Osteoblast (primary cell): ENCODE measurements at regions not wholly inside any gene's neighbourhood (a gene's known extent, or its start where the extent isn't known, plus 50 kb on each side); places are given as distances from the start of the nearest gene placed in this dataset.

Experiments used
- DNase-seq: peaks from one replicate; pipeline ENCODE4 v3.0.0; 2011; ENCODE audit warnings: low spot score, mixed read lengths; ENCODE audit not compliant: insufficient read length; ENCODE audit errors: missing footprints
- H2AFZ ChIP-seq: 2 replicates; pipeline ENCODE4 v1.6.0; 2011; ENCODE audit warnings: mild to moderate bottlenecking, low read length
- H3K27ac ChIP-seq: 2 replicates; pipeline ENCODE4 v1.5.1; 2011; ENCODE audit warnings: mild to moderate bottlenecking, low read depth, low read length, moderate library complexity
- H3K27me3 ChIP-seq: 2 replicates; pipeline ENCODE4 v1.6.0; 2012; ENCODE audit warnings: mild to moderate bottlenecking, control low read depth, inconsistent platforms, low read length, moderate library complexity; ENCODE audit not compliant: insufficient read depth
- H3K36me3 ChIP-seq: 2 replicates; pipeline ENCODE4 v1.5.1; 2011; ENCODE audit warnings: mild to moderate bottlenecking, low read length, control low read depth, moderate library complexity; ENCODE audit not compliant: insufficient read depth
- H3K4me1 ChIP-seq: 2 replicates; pipeline ENCODE4 v1.5.1; 2011; ENCODE audit warnings: mild to moderate bottlenecking, low read length, control low read depth, moderate library complexity; ENCODE audit not compliant: insufficient read depth
- H3K4me2 ChIP-seq: 2 replicates; pipeline ENCODE4 v1.6.0; 2011; ENCODE audit warnings: mild to moderate bottlenecking, low read length; ENCODE audit not compliant: insufficient read depth
- H3K4me3 ChIP-seq: fragments of 200-600 bp; sonication (generic); 3 replicates; pipeline ENCODE4 v1.5.1; 2012; ENCODE audit warnings: mild to moderate bottlenecking, low read length, inconsistent platforms; ENCODE audit not compliant: insufficient read depth
- H3K79me2 ChIP-seq: 2 replicates; pipeline ENCODE4 v1.6.0; 2012; ENCODE audit warnings: mild to moderate bottlenecking, low read length, control low read depth, inconsistent platforms; ENCODE audit not compliant: insufficient read depth
- H3K9me3 ChIP-seq: 2 replicates; pipeline ENCODE4 v1.5.1; 2011; ENCODE audit warnings: low read depth, low read length, control low read depth
- H4K20me1 ChIP-seq: 2 replicates; pipeline ENCODE4 v1.6.0; 2012; ENCODE audit warnings: mild to moderate bottlenecking, low read length, control low read depth; ENCODE audit not compliant: insufficient read depth
- TF ChIP-seq, protein P1 (sequence below): IDR thresholded peaks from 2 replicates; pipeline ENCODE4 v1.5.1; 2011; ENCODE audit warnings: mild to moderate bottlenecking, low read depth, low read length, moderate library complexity; ENCODE audit errors: extremely low read depth

DNA sequence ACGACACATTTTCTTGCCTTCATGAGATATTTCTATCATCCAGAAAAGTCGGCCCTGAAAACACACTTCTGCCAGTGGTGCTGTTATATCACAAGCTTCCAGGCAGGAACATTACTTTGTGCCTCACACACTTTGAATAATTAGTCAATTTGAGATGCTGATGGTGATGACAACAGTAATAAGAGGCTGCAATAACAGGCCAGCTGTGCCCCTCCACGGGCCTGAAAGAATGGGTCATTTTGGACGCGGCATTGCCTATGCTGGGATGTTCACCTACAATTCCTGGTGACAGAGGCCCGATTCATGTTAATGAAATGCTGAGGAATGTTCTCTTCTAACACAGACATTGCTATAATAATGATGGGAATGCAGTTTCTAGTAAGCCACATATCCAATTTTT lies 463.8 kb upstream of the KIRREL3 start:
- no peaks in the 10 kb centered on the region for H3K9me3 ChIP-seq

DNA sequence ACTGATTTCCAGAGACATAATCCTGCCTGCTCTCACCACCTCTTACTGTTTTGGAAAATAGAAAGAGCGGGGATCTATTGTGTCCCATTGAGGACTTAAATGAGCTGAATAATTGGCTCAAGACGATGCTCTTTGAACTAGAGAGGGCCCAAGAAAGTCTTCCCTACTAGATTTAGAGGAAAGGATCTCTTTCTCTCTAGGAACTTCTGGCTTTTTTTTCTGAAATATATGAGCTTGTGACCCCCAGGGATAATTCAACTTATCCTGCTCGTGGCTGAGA lies 461.4 kb upstream of the KIRREL3 start:
- H3K4me2 ChIP-seq: no peak overlapping the region
- no peaks in the 10 kb centered on the region for H3K36me3 ChIP-seq
- H3K9me3 ChIP-seq: no peaks in the 10 kb centered on the region
- no peak overlapping the region for H3K4me3 ChIP-seq
- H3K27ac ChIP-seq: no peak overlapping the region
- H3K4me1 ChIP-seq: no peaks in the 10 kb centered on the region
- TF ChIP-seq, protein P1, sequence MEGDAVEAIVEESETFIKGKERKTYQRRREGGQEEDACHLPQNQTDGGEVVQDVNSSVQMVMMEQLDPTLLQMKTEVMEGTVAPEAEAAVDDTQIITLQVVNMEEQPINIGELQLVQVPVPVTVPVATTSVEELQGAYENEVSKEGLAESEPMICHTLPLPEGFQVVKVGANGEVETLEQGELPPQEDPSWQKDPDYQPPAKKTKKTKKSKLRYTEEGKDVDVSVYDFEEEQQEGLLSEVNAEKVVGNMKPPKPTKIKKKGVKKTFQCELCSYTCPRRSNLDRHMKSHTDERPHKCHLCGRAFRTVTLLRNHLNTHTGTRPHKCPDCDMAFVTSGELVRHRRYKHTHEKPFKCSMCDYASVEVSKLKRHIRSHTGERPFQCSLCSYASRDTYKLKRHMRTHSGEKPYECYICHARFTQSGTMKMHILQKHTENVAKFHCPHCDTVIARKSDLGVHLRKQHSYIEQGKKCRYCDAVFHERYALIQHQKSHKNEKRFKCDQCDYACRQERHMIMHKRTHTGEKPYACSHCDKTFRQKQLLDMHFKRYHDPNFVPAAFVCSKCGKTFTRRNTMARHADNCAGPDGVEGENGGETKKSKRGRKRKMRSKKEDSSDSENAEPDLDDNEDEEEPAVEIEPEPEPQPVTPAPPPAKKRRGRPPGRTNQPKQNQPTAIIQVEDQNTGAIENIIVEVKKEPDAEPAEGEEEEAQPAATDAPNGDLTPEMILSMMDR: no peak
- no peaks in the 10 kb centered on the region for H3K79me2 ChIP-seq
- no peaks in the 10 kb centered on the region for H3K27me3 ChIP-seq
- H2AFZ ChIP-seq: no peak overlapping the region
- H4K20me1 ChIP-seq: no peaks in the 10 kb centered on the region
- DNase-seq: no peak

More for the DNA sequence above, 463.8 kb upstream of the KIRREL3 start:
- Histone ChIP-seq H3K79me2 (no peaks in the 10 kb centered on the region), H3K4me3 (no peak overlapping the region), H2AFZ (no peak overlapping the region), H3K36me3 (no peaks in the 10 kb centered on the region), H4K20me1 (no peaks in the 10 kb centered on the region), H3K27ac (no peak overlapping the region), H3K4me2 (no peak overlapping the region), H3K27me3 (no peaks in the 10 kb centered on the region), H3K4me1 (no peaks in the 10 kb centered on the region)
- DNase-seq: no peak
- TF ChIP-seq, protein P1: no peak

DNA sequence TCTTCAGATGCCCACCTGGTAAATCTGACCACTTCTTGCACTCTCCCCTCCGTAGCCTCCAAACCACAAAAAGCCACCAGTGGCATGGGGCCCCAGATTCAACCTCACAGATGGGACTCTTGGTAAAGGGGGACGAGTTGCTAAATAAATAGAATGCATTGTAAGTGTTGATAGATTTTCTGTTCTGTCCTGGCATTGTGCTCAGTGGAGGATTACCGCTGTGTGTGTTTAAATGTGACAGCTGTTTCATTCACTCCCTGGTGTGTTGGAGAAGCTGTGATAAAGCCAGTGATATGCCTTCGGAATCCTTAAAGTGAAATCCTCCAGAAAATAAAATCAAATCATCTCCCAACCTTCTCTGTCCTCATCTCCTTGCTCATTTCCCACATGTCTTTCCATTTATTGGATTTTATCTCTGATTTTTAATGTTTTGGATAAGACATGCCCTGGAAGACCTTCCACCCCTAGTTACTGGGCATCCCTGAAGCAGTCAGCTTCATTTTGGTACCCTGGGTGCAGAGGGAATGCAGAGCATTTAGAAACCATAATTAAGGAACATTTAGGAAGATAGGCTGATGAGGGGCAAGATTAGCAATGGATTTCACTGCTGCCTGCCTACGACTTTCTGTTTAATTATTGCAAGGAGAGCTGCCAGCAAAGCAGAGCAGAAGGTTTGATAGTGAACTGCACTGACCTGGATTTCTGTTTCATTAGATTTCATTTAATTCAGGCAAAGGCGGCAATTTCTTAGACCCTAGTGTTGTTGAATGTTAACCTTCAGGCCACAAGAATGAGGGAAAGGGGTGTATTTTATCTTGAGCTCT lies 460.9 kb upstream of the KIRREL3 start:
- no peaks in the 10 kb centered on the region for H4K20me1 ChIP-seq
- no peak for DNase-seq
- no peak overlapping the region for H3K4me3 ChIP-seq
- H3K27me3 ChIP-seq: no peaks in the 10 kb centered on the region
- H2AFZ ChIP-seq: no peak overlapping the region
- H3K4me1 ChIP-seq: no peaks in the 10 kb centered on the region
- no peaks in the 10 kb centered on the region for H3K36me3 ChIP-seq
- H3K9me3 ChIP-seq: no peaks in the 10 kb centered on the region
- H3K27ac ChIP-seq: no peak overlapping the region
- H3K79me2 ChIP-seq: no peaks in the 10 kb centered on the region
- TF ChIP-seq, protein P1: no peak
- no peak overlapping the region for H3K4me2 ChIP-seq

DNA sequence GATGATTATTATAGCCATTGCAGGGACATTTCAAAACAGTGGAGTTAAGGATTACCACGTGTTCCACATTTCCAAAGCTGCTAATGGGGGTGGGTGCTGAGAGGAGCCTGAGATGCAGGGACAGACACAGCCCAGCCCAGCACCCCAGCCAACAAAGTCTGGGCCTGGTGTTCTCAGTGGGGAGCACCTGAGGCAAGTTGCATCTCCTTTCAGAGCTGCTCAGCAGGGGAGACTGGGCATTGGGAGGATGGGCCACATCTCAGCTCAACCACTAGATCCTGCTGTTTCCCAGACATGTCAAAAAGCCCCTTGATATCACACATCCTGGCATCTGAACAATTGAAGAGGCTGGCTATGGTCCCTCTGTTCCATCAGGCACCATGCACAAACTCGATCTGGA lies 458.0 kb upstream of the KIRREL3 start:
- Histone ChIP-seq H3K27me3 (no peaks in the 10 kb centered on the region), H3K9me3 (no peaks in the 10 kb centered on the region), H3K27ac (no peak overlapping the region), H2AFZ (no peak overlapping the region), H3K4me2 (no peak overlapping the region), H4K20me1 (no peaks in the 10 kb centered on the region), H3K4me3 (no peak overlapping the region), H3K79me2 (no peaks in the 10 kb centered on the region), H3K36me3 (no peaks in the 10 kb centered on the region), H3K4me1 (no peaks in the 10 kb centered on the region)
- DNase-seq: no peak
- TF ChIP-seq, protein P1: no peak
